GM10248 (cell line): ENCODE measurements at regions not wholly inside any gene's neighbourhood (a gene's known extent, or its start where the extent isn't known, plus 50 kb on each side); places are given as distances from the start of the nearest gene placed in this dataset.

ENCODE experiments used
- CTCF ChIA-PET: fragments of 300-600 bp; sonication (Branson Sonifier 250); formaldehyde crosslinking; extraction: SDS; loops from one replicate; lab custom pipeline; 2021; ENCODE audit warnings: antibody characterized with exemption; lab: Yijun Ruan, JAX
- POLR2A ChIA-PET: fragments of 350-650 bp; sonication (Branson Sonifier 250); formaldehyde crosslinking; extraction: SDS; loops from one replicate; lab custom pipeline; 2020; ENCODE audit warnings: antibody characterized with exemption; lab: Yijun Ruan, JAX
- DNase-seq: peaks from one replicate; pipeline ENCODE4 v3.0.0; 2012; ENCODE audit errors: extremely low spot score
- TF ChIP-seq, protein P1 (sequence below): IDR thresholded peaks from 2 replicates; pipeline ENCODE4 v1.5.1; 2012; ENCODE audit warnings: mild to moderate bottlenecking, low read depth; ENCODE audit errors: extremely low read depth, missing control alignments, control extremely low read depth

GRCh38 chr22:48057116-48057835 is 1294.8 kb downstream of the TBC1D22A start:
- TF ChIP-seq, protein P1, sequence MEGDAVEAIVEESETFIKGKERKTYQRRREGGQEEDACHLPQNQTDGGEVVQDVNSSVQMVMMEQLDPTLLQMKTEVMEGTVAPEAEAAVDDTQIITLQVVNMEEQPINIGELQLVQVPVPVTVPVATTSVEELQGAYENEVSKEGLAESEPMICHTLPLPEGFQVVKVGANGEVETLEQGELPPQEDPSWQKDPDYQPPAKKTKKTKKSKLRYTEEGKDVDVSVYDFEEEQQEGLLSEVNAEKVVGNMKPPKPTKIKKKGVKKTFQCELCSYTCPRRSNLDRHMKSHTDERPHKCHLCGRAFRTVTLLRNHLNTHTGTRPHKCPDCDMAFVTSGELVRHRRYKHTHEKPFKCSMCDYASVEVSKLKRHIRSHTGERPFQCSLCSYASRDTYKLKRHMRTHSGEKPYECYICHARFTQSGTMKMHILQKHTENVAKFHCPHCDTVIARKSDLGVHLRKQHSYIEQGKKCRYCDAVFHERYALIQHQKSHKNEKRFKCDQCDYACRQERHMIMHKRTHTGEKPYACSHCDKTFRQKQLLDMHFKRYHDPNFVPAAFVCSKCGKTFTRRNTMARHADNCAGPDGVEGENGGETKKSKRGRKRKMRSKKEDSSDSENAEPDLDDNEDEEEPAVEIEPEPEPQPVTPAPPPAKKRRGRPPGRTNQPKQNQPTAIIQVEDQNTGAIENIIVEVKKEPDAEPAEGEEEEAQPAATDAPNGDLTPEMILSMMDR = no peak
- ChIA-PET CTCF (no interaction called here), POLR2A (no interaction called here)
- no peak for DNase-seq

GRCh38 chr22:48055827-48056226 is 1293.4 kb downstream of the TBC1D22A start:
- no peak for DNase-seq
- TF ChIP-seq, protein P1 = no peak
- ChIA-PET CTCF (no interaction called here), POLR2A (no interaction called here)

GRCh38 chr22:48055185-48055584 is 1292.7 kb downstream of the TBC1D22A start:
- ChIA-PET CTCF (interaction anchor here (0.8 kb wide), 1 partner anchor 64 kb away, joined by 3 read pairs; no protein-coding TSS in a partner anchor), POLR2A (no interaction called here)
- DNase-seq = no peak
- TF ChIP-seq, protein P1 = no peak

- DNase-seq = no peak
- ChIA-PET POLR2A (no interaction called here), CTCF (interaction anchor here (0.8 kb wide), 1 partner anchor 64 kb away, joined by 3 read pairs; no protein-coding TSS in a partner anchor)
- TF ChIP-seq, protein P1 = no peak
Observed at GRCh38 chr22:48054596-48054995, 1292.1 kb downstream of the TBC1D22A start.

- TF ChIP-seq, protein P1 = no peak
- ChIA-PET CTCF (no interaction called here), POLR2A (no interaction called here)
- no peak for DNase-seq
Observed at GRCh38 chr22:48053973-48054372, 1291.5 kb downstream of the TBC1D22A start.

DNA sequence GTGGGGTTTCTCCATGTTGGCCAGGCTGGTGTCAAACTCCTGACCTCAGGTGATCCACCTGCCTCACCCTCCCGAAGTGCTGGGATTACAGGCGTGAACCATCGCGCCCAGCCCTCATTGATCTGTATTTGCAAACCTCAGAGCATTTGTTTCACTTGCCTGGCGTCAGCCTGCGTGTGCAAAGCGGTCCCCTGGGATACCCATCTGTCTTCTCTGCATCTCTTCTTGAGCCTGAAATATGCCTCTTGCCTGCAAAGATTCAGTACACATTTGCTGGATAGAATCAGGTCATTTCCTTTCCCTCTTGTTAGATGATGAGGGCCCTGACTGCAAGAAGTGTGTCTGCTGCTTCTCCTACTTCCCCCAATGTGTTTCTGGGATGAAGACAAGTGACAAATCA is 1291.0 kb downstream of the TBC1D22A start:
- TF ChIP-seq, protein P1 = no peak
- ChIA-PET CTCF (no interaction called here), POLR2A (no interaction called here)
- no peak for DNase-seq
